ENCODE measurements at regions not wholly inside any gene's neighbourhood (a gene's known extent, or its start where the extent isn't known, plus 50 kb on each side); places are given as distances from the start of the nearest gene placed in this dataset.
A peak's percentile ranks its signal among the peaks of the same experiment; 100 is the strongest.
"Not testable (repeated sequence)": the region's sequence is repeated elsewhere in the genome, so short reads cannot be mapped to it uniquely, and the experiment has no call there.

DNA sequence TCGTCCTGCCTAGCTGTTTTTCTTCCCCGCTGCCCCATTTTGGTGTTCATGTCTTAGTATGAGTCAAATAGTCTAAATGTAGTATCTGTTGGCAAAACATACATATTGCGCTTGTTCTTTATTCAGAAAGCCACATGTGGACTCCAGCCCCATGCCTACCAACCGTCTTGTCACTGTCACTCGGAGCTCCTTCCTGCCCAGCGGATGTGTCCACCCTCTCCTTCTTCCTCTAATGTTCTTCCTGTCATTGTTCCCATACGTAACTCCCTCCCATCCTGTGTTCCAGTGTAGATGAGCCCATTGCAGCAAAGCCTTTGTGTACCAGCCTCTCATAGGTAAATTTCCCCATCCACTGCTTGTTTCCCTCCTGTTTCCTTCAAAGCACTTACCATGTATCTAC, 120.5 kb downstream of the TMX1 start:
- H3K4me1 Mint-ChIP-seq (ENCODE audit: low read depth) = no peaks in the 10 kb centered on the region
- H3K27ac Mint-ChIP-seq = no peak overlapping the region
- ATAC-seq (replicated peaks in 1 of 2) = no peak

DNA sequence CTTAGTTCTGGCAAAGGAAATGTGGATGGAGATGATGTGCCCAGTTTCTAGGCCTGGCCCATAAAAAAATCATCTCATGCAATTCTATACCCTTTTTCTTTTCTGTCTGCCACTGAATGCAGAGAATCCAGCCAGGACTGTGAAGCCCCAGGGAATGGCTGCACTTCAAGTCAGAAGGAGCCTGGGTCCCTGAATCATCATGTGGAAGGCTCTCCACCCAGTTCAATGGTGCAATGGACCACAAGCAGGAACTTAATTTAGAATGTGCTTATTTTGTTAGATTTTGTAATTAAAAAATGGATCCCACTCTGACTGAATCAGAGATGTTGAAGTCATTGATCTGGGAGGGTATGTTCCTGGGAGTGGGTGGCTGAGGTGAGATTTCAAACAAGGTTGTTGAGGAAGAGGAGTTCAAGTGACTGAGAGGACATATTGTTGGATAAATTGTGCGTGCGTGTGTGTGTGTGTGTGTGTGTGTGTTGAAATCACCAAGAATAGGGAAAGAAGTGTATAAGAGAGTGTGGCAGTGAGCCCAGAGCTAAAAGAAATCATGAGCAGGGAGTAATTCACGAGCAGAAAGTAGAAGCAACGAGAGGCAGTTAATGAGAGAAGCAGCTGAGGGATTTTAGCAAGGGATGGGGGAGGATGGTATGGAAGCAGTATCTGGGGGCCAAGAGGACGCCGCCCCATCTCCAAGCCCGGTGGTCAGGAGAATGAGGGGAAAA, 125.4 kb downstream of the TMX1 start:
- Mint-ChIP-seq H3K4me1 (ENCODE audit: low read depth) (no peaks in the 10 kb centered on the region), H3K27me3 (ENCODE audit: low read depth) (peaks cover 5% of the 10 kb centered on the region), H3K9me3 (no peaks in the 10 kb centered on the region), H3K4me3 (no peak overlapping the region), H3K36me3 (ENCODE audit: insufficient read depth in 2 of 2) (no peaks in the 10 kb centered on the region), H3K27ac (no peak overlapping the region)
- no peak for DNase-seq
- ATAC-seq (replicated peaks in 1 of 2) = no peak

More for the DNA sequence above, 120.5 kb downstream of the TMX1 start:
- H3K9me3 Mint-ChIP-seq = no peaks in the 10 kb centered on the region
- no peak for DNase-seq
- H3K4me3 Mint-ChIP-seq = no peak overlapping the region
- peaks cover 7% of the 10 kb centered on the region for H3K27me3 Mint-ChIP-seq (ENCODE audit: low read depth)
- no peaks in the 10 kb centered on the region for H3K36me3 Mint-ChIP-seq (ENCODE audit: insufficient read depth in 2 of 2)

DNA sequence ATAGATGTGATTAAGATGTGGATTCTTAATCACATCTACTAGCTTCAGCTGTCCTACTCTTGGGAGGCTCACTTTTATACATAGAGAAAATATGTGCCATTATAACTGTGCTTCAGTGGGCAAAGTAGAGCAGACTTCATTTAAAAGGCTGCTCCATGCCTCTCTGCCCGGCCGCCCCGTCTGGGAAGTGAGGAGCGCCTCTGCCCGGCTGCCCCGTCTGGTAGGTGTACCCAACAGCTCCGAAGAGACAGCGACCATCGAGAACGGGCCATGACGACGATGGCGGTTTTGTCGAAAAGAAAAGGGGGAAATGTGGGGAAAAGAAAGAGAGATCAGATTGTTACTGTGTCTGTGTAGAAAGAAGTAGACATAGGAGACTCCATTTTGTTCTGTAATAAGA, 126.4 kb downstream of the TMX1 start:
- not testable (repeated sequence) for DNase-seq; H3K4me3 Mint-ChIP-seq; H3K9me3 Mint-ChIP-seq; H3K27ac Mint-ChIP-seq; H3K4me1 Mint-ChIP-seq (ENCODE audit: low read depth); ATAC-seq (replicated peaks in 1 of 2); H3K36me3 Mint-ChIP-seq (ENCODE audit: insufficient read depth in 2 of 2); H3K27me3 Mint-ChIP-seq (ENCODE audit: low read depth)

DNA sequence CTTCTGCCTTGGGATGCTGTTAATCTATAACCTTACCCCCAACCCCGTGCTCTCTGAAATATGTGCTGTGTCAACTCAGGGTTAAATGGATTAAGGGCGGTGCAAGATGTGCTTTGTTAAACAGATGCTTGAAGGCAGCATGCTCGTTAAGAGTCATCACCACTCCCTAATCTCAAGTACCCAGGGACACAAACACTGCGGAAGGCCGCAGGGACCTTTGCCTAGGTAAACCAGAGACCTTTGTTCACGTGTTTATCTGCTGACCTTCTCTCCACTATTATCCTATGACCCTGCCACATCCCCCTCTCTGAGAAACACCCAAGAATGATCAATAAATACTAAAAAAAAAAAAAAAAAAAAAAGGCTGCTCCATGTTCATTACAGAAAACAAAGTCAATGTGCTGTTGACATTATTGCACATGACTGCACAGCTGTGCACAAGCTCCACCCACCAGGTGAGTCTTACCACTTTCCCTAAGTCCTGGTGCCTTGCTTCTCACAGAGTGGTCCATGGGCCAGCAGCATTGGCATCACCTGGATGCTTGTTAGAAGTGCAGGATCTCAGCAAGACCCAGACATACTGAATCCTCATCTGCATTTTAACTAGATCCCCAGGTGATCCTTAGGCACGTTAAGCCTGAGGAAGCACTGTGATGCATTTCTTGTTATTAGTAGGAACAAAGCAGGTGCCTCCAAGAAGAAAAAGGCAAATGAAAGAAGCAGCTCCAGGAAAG, 127.0 kb downstream of the TMX1 start:
- not testable (repeated sequence) for H3K27me3 Mint-ChIP-seq (ENCODE audit: low read depth); H3K4me3 Mint-ChIP-seq; H3K9me3 Mint-ChIP-seq; H3K4me1 Mint-ChIP-seq (ENCODE audit: low read depth); H3K36me3 Mint-ChIP-seq (ENCODE audit: insufficient read depth in 2 of 2); DNase-seq; ATAC-seq (replicated peaks in 1 of 2); H3K27ac Mint-ChIP-seq

DNA sequence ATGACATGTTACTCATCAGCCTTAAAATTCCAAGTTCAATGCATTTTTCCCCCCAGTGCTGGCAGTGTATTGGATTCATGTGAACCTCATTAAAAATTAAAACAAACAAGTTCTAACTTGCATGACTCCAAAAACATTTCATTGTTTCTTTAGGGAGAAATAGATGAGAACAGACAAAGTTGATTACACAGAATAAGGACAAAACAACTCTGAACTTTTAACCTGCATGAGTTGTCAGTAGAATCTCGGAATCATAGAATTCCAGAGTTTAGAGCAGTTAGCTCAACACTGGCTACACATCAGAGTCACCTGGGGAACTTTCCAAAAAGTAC, 127.5 kb downstream of the TMX1 start:
- H3K27me3 Mint-ChIP-seq (ENCODE audit: low read depth) = no peaks in the 10 kb centered on the region
- ATAC-seq (replicated peaks in 1 of 2) = no peak

DNA sequence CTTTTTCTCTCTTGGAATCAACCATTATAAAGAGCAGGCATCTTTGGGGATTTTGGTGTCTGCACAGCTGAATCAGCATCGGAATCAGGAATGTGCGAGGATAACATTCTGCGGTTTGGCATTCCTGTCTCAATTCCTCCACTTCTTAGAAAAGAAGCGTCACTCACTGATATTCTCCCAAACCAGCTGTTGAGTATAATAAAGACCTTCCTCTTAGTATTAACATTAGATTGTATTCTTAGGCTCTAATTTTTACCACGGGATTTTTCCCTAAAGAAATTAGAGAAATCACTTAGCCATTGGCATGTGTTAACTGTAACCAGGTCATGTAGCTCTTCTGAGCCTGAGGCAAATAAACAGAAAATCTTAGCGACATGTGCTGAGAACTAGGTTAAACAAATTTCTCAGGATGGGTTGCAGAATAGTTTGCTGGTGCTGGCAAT, 128.7 kb downstream of the TMX1 start:
- Mint-ChIP-seq H3K27ac (no peak overlapping the region), H3K4me1 (ENCODE audit: low read depth) (no peaks in the 10 kb centered on the region), H3K27me3 (ENCODE audit: low read depth) (no peaks in the 10 kb centered on the region), H3K36me3 (ENCODE audit: insufficient read depth in 2 of 2) (no peaks in the 10 kb centered on the region), H3K4me3 (no peak overlapping the region), H3K9me3 (no peaks in the 10 kb centered on the region)
- DNase-seq = no peak
- ATAC-seq (replicated peaks in 1 of 2) = no peak

More for the DNA sequence above, 127.5 kb downstream of the TMX1 start:
- DNase-seq = no peak
- H3K27ac Mint-ChIP-seq = no peak overlapping the region
- H3K9me3 Mint-ChIP-seq = no peaks in the 10 kb centered on the region
- H3K4me1 Mint-ChIP-seq (ENCODE audit: low read depth) = no peaks in the 10 kb centered on the region
- H3K4me3 Mint-ChIP-seq = no peak overlapping the region
- no peaks in the 10 kb centered on the region for H3K36me3 Mint-ChIP-seq (ENCODE audit: insufficient read depth in 2 of 2)

DNA sequence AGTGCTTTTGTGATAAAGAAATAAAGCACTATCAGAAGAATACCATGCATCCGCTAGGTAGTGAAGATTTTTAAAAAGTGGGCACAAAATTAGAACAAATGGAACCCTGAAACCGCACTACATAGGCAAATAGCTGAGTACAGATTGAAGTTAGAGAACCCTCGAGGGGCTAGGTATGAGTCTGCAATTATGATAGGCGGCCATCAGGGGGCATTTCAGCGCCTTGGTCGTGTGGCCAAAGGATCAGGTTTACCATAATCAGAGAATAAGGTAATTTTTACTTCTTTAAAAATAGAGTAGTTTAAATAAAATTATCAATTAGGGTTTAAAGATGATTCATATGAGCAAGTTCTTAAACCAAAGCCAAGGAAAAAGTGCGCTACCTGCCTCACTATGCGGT, 129.8 kb downstream of the TMX1 start:
- Mint-ChIP-seq H3K36me3 (ENCODE audit: insufficient read depth in 2 of 2) (no peaks in the 10 kb centered on the region), H3K4me3 (no peak overlapping the region), H3K9me3 (no peaks in the 10 kb centered on the region), H3K27me3 (ENCODE audit: low read depth) (no peaks in the 10 kb centered on the region), H3K4me1 (ENCODE audit: low read depth) (no peaks in the 10 kb centered on the region), H3K27ac (no peak overlapping the region)
- no peak for ATAC-seq (replicated peaks in 1 of 2)
- DNase-seq = peak; percentile 26

DNA sequence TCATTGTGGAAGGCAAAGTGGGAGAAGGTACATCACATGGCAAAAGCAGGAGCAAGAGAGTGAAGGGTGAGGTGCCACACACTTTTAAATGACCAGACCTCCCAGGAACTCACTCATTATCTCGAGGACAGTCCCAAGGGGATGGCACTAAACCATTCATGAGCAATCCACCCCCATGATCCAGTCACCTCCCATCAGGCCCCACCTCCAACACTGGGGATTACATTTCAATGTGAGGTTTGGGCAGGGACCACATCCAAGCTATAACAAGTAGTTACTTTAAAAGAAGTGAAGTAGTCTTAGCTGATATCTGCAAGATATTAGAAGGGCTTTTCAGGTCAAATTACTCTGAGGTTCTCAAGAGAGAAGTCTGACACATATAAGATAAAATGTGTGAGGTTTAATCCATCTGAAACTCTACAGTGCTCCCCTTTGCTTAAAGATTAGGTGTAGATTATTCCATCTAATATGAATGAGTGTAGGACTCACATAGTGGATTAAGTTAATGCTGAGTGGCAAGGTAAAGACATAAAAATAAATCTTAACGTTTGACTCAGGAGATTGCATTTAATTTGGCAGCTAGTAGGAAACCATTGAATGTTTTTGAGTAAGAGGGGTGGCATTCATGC, 130.8 kb downstream of the TMX1 start:
- Mint-ChIP-seq H3K4me1 (ENCODE audit: low read depth) (no peaks in the 10 kb centered on the region), H3K9me3 (no peaks in the 10 kb centered on the region), H3K27me3 (ENCODE audit: low read depth) (no peaks in the 10 kb centered on the region), H3K27ac (no peak overlapping the region), H3K36me3 (ENCODE audit: insufficient read depth in 2 of 2) (no peaks in the 10 kb centered on the region), H3K4me3 (no peak overlapping the region)
- DNase-seq (no peak), ATAC-seq (replicated peaks in 1 of 2) (no peak)

DNA sequence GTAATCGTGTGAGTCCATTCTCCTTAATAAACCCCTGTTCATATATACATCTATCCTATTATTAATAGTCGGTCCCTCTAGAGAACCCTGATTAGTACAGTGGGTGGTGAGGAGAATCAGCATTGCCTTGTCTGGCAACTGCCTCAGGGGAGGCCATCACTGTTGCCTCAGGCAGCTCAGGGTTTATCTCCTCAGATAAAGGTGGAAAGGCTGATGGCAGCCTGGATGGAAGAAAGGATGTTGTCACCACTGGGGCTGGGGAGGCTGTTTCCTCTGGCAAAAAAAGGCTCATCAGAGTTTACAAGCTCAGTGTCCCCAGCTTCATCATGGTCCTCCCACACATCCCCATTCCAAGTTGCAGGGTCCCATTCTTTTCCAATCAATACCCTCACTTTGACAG, 137.1 kb downstream of the TMX1 start:
- not testable (repeated sequence) for H3K9me3 Mint-ChIP-seq; H3K27me3 Mint-ChIP-seq (ENCODE audit: low read depth); H3K27ac Mint-ChIP-seq; H3K4me3 Mint-ChIP-seq; DNase-seq; ATAC-seq (replicated peaks in 1 of 2); H3K4me1 Mint-ChIP-seq (ENCODE audit: low read depth); H3K36me3 Mint-ChIP-seq (ENCODE audit: insufficient read depth in 2 of 2)

DNA sequence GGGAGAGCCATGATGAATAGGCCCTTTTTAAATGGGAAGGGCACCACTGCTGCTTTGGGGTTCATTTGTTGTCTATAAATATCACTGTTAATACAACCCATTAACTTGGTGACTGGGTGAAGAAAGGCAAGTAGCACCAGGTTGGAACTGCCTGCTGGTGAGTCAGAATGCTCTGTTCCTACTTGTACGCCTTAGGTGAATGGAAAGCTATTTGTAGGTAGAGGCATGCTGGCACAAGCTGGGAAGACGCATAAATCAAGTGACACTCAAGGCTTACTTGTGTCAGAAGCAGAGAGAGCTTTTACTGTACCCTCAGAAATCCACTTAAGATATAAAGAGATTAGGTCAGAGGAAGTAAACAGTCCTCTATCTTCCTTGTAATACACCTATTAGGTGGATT, 142.5 kb downstream of the TMX1 start:
- H3K36me3 Mint-ChIP-seq (ENCODE audit: insufficient read depth in 2 of 2) = no peaks in the 10 kb centered on the region
- no peak overlapping the region for H3K4me3 Mint-ChIP-seq
- H3K9me3 Mint-ChIP-seq = no peaks in the 10 kb centered on the region
- H3K27ac Mint-ChIP-seq = no peak overlapping the region
- DNase-seq (no peak), ATAC-seq (replicated peaks in 1 of 2) (no peak)
- peaks cover 9% of the 10 kb centered on the region for H3K27me3 Mint-ChIP-seq (ENCODE audit: low read depth)
- no peaks in the 10 kb centered on the region for H3K4me1 Mint-ChIP-seq (ENCODE audit: low read depth)

DNA sequence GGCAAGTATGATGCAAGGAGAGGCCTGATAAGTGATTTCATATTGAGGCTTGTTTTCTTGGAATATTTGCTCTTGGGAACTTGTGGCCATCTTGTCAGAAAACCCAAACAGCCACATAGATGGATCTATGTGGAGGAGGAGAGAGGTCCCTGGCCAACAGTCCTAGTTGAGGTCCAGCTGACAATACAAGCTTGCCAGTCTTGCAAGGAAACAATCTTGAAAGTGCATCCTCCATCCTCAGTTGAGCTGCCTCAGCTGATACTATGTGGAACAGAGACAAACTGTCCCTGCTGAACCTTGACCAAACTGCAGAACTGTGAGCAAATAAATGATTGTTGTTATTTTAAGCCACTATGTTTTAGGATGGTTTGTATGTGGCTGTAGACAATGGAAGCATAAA, 146.4 kb downstream of the TMX1 start:
- Mint-ChIP-seq H3K36me3 (ENCODE audit: insufficient read depth in 2 of 2) (no peaks in the 10 kb centered on the region), H3K27me3 (ENCODE audit: low read depth) (peaks cover 10% of the 10 kb centered on the region), H3K4me3 (no peak overlapping the region), H3K4me1 (ENCODE audit: low read depth) (no peaks in the 10 kb centered on the region), H3K9me3 (no peaks in the 10 kb centered on the region), H3K27ac (no peak overlapping the region)
- no peak for ATAC-seq (replicated peaks in 1 of 2)
- DNase-seq = no peak

DNA sequence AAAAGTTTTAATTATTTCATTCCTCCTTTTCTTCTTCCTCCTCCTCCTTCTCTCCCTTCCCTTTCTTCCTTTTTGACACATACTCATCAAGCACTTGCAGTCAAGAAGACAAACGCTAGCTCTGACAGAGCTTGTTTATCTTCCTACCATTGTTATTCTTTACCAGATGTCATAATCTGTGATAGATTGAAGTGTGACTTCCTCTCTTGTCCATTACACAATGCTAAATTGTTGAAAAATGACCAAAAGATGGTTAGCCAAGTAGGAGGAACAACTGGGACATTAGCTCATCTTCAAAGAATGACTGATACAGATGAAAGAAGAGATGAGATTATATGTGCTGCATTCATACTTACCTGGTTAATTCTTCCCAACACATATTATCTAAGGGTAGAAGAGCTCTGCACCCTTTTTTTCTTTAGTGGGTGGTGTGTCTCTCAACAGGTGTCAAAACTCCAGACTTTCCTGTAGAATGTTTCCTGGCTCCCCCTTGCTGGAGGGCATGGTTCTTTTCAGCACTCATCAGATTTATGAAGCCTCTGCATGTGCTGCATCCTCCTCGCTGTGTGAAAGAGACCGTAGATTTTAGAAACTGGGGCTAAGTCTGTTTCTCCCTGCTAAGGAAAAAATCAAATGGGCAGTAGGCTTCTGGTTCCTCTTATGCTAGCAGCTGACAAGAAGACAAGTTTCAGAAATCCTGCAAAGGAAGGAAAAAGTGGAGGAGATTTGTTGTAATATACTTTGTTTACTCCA, 147.1 kb downstream of the TMX1 start:
- Mint-ChIP-seq H3K27ac (no peak overlapping the region), H3K9me3 (no peaks in the 10 kb centered on the region), H3K27me3 (ENCODE audit: low read depth) (peaks cover 10% of the 10 kb centered on the region), H3K4me3 (no peak overlapping the region), H3K4me1 (ENCODE audit: low read depth) (no peaks in the 10 kb centered on the region), H3K36me3 (ENCODE audit: insufficient read depth in 2 of 2) (no peaks in the 10 kb centered on the region)
- ATAC-seq (replicated peaks in 1 of 2) (no peak), DNase-seq (no peak)

DNA sequence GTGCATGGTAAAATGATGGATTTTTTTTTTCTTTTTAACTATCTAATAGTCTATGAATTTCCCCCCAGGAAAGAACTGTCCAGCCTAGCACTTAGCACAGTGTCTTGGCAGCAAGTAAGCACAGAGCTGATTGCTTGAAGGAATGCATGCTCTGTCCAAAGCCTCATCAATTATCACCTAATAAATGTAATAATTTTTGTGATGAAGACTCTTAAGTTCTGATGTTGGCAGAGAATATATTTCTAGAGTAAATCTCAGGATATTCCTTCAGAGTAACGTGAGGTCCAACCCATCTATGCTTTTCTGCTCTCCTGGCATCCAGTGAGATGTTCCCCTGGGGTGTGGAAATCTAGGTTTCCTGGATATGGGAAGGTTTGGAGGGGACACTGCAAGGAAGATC, 152.4 kb downstream of the TMX1 start:
- H3K9me3 Mint-ChIP-seq = no peaks in the 10 kb centered on the region
- no peak overlapping the region for H3K27ac Mint-ChIP-seq
- peaks cover 2% of the 10 kb centered on the region for H3K27me3 Mint-ChIP-seq (ENCODE audit: low read depth)
- H3K36me3 Mint-ChIP-seq (ENCODE audit: insufficient read depth in 2 of 2) = no peaks in the 10 kb centered on the region
- ATAC-seq (replicated peaks in 1 of 2) (no peak), DNase-seq (no peak)
- no peak overlapping the region for H3K4me3 Mint-ChIP-seq
- H3K4me1 Mint-ChIP-seq (ENCODE audit: low read depth) = no peaks in the 10 kb centered on the region
